ENCODE measurements at regions not wholly inside any gene's neighbourhood (a gene's known extent, or its start where the extent isn't known, plus 50 kb on each side); places are given as distances from the start of the nearest gene placed in this dataset.

GRCh38 chr3:168884353-168884903, 779.1 kb downstream of the MECOM start:
- no peak for DNase-seq
- no peak overlapping the region for H3K27ac Mint-ChIP-seq
- H3K27me3 Mint-ChIP-seq: no peaks in the 10 kb centered on the region
- ATAC-seq: no peak
- H3K9me3 Mint-ChIP-seq: no peaks in the 10 kb centered on the region
- H3K4me1 Mint-ChIP-seq: no peaks in the 10 kb centered on the region
- H3K4me3 Mint-ChIP-seq: no peak overlapping the region

GRCh38 chr3:168883145-168883544, 780.4 kb downstream of the MECOM start:
- H3K27me3 Mint-ChIP-seq: no peaks in the 10 kb centered on the region
- no peak overlapping the region for H3K4me3 Mint-ChIP-seq
- H3K4me1 Mint-ChIP-seq: no peaks in the 10 kb centered on the region
- no peak overlapping the region for H3K27ac Mint-ChIP-seq
- ATAC-seq: no peak
- DNase-seq: no peak
- H3K9me3 Mint-ChIP-seq: no peaks in the 10 kb centered on the region

GRCh38 chr3:168881804-168882203, 781.7 kb downstream of the MECOM start:
- no peak overlapping the region for H3K27ac Mint-ChIP-seq
- DNase-seq: no peak
- H3K4me1 Mint-ChIP-seq: no peaks in the 10 kb centered on the region
- H3K4me3 Mint-ChIP-seq: no peak overlapping the region
- no peaks in the 10 kb centered on the region for H3K27me3 Mint-ChIP-seq
- no peak for ATAC-seq
- H3K9me3 Mint-ChIP-seq: no peaks in the 10 kb centered on the region

DNA sequence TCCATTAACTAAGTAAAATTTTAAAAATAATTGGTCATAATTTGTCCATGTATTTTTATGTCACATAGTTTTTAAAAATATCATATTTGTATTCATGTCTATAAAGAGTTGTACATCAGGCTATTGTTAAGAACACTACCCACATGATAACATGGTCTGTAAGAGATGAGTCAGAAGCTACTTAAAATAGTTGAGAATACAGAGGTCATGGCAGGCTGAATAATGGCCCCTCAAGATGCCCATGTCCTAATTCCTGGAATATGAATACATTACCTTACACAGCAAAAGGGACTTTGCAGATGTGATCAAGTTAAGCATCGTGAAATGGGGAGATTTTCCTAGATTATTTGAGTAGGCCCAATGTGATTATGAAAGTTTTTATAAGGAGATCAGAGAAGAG, 782.9 kb upstream of the GOLIM4 start:
- Mint-ChIP-seq H3K4me1 (no peaks in the 10 kb centered on the region), H3K9me3 (no peaks in the 10 kb centered on the region), H3K27me3 (no peaks in the 10 kb centered on the region), H3K4me3 (no peak overlapping the region), H3K27ac (no peak overlapping the region)
- ATAC-seq (no peak), DNase-seq (no peak)

DNA sequence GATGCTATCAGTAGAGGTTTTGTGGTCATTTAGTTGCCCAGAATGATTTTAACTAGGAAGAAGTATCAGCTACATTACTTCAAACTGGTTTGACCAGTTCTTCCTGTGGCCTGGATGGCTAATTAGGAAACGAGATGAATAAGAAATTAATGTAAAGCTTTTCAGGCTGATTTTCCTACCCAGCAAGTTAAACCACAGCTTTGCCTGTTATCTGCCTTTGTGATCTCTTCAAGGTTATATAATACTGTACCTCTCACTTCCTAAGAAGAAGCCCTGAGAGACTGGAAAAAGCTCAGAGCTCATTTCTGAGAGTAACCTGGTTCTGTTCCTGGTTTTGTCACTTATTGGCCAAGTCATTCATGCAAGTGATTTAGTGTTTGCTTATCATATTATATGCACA, 782.2 kb upstream of the GOLIM4 start:
- no peaks in the 10 kb centered on the region for H3K4me1 Mint-ChIP-seq
- DNase-seq (no peak), ATAC-seq (no peak)
- no peaks in the 10 kb centered on the region for H3K9me3 Mint-ChIP-seq
- H3K27ac Mint-ChIP-seq: no peak overlapping the region
- H3K27me3 Mint-ChIP-seq: no peaks in the 10 kb centered on the region
- no peak overlapping the region for H3K4me3 Mint-ChIP-seq

- ATAC-seq: no peak
- no peak overlapping the region for H3K4me3 Mint-ChIP-seq
- no peak for DNase-seq
- H3K4me1 Mint-ChIP-seq: no peaks in the 10 kb centered on the region
- no peaks in the 10 kb centered on the region for H3K27me3 Mint-ChIP-seq
- H3K9me3 Mint-ChIP-seq: no peaks in the 10 kb centered on the region
- no peak overlapping the region for H3K27ac Mint-ChIP-seq
Observed at GRCh38 chr3:168876346-168877035, 780.8 kb upstream of the GOLIM4 start.

GRCh38 chr3:168872826-168873225, 777.1 kb upstream of the GOLIM4 start:
- Mint-ChIP-seq H3K27ac (no peak overlapping the region), H3K27me3 (no peaks in the 10 kb centered on the region), H3K4me3 (no peak overlapping the region), H3K9me3 (no peaks in the 10 kb centered on the region), H3K4me1 (no peaks in the 10 kb centered on the region)
- ATAC-seq: no peak
- no peak for DNase-seq

DNA sequence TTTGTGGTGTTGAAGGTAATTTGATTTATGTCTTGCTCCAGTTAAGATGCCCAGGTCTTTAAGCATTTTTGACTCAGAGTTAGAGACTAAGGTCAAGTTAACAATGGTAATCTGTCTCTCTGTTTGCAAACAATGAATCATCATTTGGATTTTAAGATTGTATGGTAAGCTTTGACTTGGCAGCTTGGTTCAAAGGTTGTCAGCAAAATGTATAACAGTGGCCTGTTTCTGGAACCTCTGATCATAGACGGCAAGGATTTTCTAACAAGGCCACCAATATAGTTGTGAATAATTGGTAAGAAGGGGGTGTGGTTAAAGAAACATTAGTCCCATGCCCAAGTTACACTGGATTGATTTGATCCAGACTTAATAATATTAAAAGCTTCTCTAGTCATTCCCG, 775.2 kb upstream of the GOLIM4 start:
- Mint-ChIP-seq H3K4me1 (no peaks in the 10 kb centered on the region), H3K9me3 (no peaks in the 10 kb centered on the region), H3K27me3 (no peaks in the 10 kb centered on the region), H3K27ac (no peak overlapping the region), H3K4me3 (no peak overlapping the region)
- DNase-seq: no peak
- no peak for ATAC-seq

GRCh38 chr3:168865022-168865551, 769.4 kb upstream of the GOLIM4 start:
- H3K4me1 Mint-ChIP-seq: no peaks in the 10 kb centered on the region
- ATAC-seq: no peak
- H3K9me3 Mint-ChIP-seq: no peaks in the 10 kb centered on the region
- no peak overlapping the region for H3K27ac Mint-ChIP-seq
- no peak overlapping the region for H3K4me3 Mint-ChIP-seq
- DNase-seq: no peak
- no peaks in the 10 kb centered on the region for H3K27me3 Mint-ChIP-seq

DNA sequence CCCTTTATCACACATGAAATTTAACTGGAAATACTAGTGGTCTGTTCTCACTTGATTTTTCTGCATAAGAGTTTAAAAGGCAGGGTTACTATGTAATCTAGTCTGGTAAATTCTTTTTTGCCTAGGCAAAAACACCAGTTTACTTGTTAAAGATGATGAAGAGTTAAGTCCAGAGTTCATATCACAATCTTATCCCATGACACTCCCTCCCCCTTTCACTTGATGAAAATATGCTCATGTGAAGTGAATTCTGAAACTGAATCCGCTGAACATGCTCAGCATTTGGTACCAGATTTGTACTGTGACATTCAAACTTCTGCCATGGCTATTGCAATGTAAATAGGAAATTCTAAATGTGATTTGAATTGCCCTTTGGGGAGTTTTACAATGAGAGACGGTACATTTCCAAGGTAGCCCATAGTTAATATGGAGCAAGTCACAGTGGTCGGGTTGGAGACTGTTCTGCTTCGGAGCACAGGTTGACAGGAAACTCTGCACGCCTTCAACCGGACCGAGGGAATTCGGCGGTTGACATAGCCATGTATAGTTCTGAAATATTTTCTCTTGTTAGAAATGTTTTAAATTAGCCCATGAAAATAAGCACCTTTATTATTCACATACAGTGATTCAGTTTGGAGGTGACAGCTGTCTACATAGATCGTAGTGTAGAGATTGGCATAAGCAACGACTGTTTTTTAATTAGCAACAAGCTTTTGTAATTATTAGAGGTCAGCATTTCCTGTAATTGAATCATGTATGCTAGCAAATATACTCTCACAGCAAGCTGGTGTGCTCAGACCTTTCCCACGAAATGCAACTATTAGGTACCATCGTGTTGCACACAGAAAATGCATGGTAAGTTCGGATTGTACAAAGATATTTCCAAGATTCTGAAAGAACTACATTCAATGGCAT, 768.6 kb upstream of the GOLIM4 start:
- ATAC-seq (no peak), DNase-seq (no peak)
- Mint-ChIP-seq H3K27me3 (no peaks in the 10 kb centered on the region), H3K9me3 (no peaks in the 10 kb centered on the region), H3K4me3 (no peak overlapping the region), H3K27ac (no peak overlapping the region), H3K4me1 (no peaks in the 10 kb centered on the region)

DNA sequence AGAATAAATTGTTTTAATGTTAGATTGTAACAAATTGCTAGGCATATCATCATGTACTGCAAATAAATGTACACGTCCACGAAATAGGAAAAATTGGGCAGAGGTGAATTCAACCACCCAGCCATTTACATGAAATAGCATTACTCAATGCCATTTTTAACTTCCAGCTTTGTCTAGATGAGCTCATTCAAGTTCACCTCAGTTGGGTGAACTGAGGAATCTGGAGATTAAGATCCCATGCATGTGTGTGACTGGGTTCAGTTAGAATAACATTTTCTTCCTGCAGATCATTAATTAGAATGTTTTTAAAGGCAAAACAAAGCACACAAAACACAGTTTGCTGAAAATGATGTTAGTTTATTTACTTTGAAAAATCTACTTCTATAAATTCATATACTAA, 767.8 kb upstream of the GOLIM4 start:
- Mint-ChIP-seq H3K27ac (no peak overlapping the region), H3K4me3 (no peak overlapping the region), H3K27me3 (no peaks in the 10 kb centered on the region), H3K9me3 (no peaks in the 10 kb centered on the region), H3K4me1 (no peaks in the 10 kb centered on the region)
- DNase-seq (no peak), ATAC-seq (no peak)

GRCh38 chr3:168862466-168862865, 766.7 kb upstream of the GOLIM4 start:
- ATAC-seq (no peak), DNase-seq (no peak)
- H3K27ac Mint-ChIP-seq: no peak overlapping the region
- no peak overlapping the region for H3K4me3 Mint-ChIP-seq
- no peaks in the 10 kb centered on the region for H3K4me1 Mint-ChIP-seq
- no peaks in the 10 kb centered on the region for H3K27me3 Mint-ChIP-seq
- no peaks in the 10 kb centered on the region for H3K9me3 Mint-ChIP-seq

- Mint-ChIP-seq H3K4me3 (no peak overlapping the region), H3K4me1 (no peaks in the 10 kb centered on the region), H3K27me3 (no peaks in the 10 kb centered on the region), H3K9me3 (no peaks in the 10 kb centered on the region), H3K27ac (no peak overlapping the region)
- no peak for ATAC-seq
- DNase-seq: no peak
Observed at GRCh38 chr3:168860592-168860991, 764.9 kb upstream of the GOLIM4 start.

DNA sequence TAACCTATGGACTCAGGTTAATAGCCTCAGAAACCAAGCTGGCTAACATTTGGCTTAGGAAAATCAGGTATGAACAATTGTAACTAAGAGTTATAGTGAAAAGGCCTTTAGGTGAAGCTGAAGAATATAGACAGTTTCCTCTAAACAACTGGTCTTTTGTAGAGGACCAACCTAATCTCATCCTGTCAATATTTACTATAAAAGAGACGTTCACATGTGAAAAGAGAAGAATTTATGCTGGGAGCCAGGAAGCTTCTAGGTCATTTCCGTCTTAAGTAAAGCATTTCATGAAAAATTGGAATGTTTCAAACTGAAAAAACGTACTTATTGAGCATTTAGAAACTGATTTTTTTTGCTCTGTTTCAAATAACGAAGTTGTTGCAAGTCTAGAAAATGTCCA, 764.3 kb upstream of the GOLIM4 start:
- H3K9me3 Mint-ChIP-seq: no peaks in the 10 kb centered on the region
- DNase-seq (no peak), ATAC-seq (no peak)
- no peak overlapping the region for H3K27ac Mint-ChIP-seq
- no peak overlapping the region for H3K4me3 Mint-ChIP-seq
- no peaks in the 10 kb centered on the region for H3K27me3 Mint-ChIP-seq
- no peaks in the 10 kb centered on the region for H3K4me1 Mint-ChIP-seq

- Mint-ChIP-seq H3K4me1 (no peaks in the 10 kb centered on the region), H3K9me3 (no peaks in the 10 kb centered on the region), H3K27ac (no peak overlapping the region), H3K27me3 (no peaks in the 10 kb centered on the region), H3K4me3 (no peak overlapping the region)
- DNase-seq (no peak), ATAC-seq (no peak)
Observed at GRCh38 chr3:168859574-168859973, 763.9 kb upstream of the GOLIM4 start.

DNA sequence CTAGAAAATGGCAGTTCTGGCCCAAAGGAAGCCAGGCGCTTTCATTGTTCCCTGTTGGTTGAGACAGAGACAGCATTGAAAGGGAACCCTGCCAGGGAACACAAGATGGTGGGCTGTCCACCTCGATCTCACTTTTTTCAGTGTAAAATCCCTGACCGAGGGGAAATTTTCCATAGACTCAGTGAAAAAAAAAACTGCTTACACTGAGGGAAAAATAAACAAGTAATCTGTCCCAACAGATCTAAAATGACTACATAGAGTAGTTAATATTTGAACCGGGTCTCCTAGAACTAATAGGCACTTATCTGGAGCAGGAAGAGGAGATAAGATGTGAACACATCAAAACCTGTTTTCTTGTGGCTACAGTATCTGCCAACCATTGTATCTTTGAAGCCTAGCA, 763.4 kb upstream of the GOLIM4 start:
- Mint-ChIP-seq H3K4me3 (no peak overlapping the region), H3K27ac (no peak overlapping the region), H3K9me3 (no peaks in the 10 kb centered on the region), H3K4me1 (no peaks in the 10 kb centered on the region), H3K27me3 (no peaks in the 10 kb centered on the region)
- ATAC-seq (no peak), DNase-seq (no peak)

Data from stimulated activated naive CD8-positive, alpha-beta T cell treated with anti-CD3 and anti-CD28 coated beads, Interleukin-15, amount 100 ng/mL, for 72 hours (primary cell).